ENCODE measurements at regions not wholly inside any gene's neighbourhood (a gene's known extent, or its start where the extent isn't known, plus 50 kb on each side); places are given as distances from the start of the nearest gene placed in this dataset.

- TF ChIP-seq GATA2 (IDR thresholded peaks at IDR 0.05; ENCODE audit: low read depth, low read length) (no peak), GATA3 (IDR thresholded peaks at IDR 0.05; ENCODE audit: low read depth, low read length) (no peak)
Measured at GRCh38 chr4:14168919-14169318, 541.4 kb upstream of the BOD1L1 start.

All from SH-SY5Y (cell line).